HCT116 (cell line): ENCODE measurements at regions not wholly inside any gene's neighbourhood (a gene's known extent, or its start where the extent isn't known, plus 50 kb on each side); places are given as distances from the start of the nearest gene placed in this dataset.

ENCODE experiments used
- ATAC-seq: fragments of 200-7000 bp; cut with Tn5 transposase; 2 replicates; pipeline ENCODE4 v1.9.1; 2020; ENCODE audit warnings: mild to moderate bottlenecking, moderate library complexity
- BruUV-seq: library from RNA; stranded (reverse); fragments of 400-500 nt; replicated peaks from 2 replicates; lab custom pipeline; 2021; lab: Mats Ljungman, UMichigan
- CTCF ChIA-PET: fragments of 300-600 bp; sonication (Branson Sonifier 250); formaldehyde crosslinking; loops from one replicate; lab custom pipeline; 2021; ENCODE audit warnings: antibody characterized with exemption; lab: Charles Lee
- POLR2A ChIA-PET: fragments of 300-600, 350-600 bp; sonication (Branson Sonifier 250); formaldehyde crosslinking; loops from one replicate; lab custom pipeline; 2021; ENCODE audit warnings: antibody characterized with exemption; lab: Charles Lee
- RAD21 ChIA-PET, 2 experiments: fragments of 300-600 bp; sonication (Branson Sonifier 250); formaldehyde crosslinking; loops; one replicate each; lab custom pipeline; 2023; ENCODE audit warnings: low total read pairs in 2 of 2; ENCODE audit not compliant: uncharacterized antibody in 2 of 2, unreplicated experiment in 2 of 2, low non-redundant PET in 1 of 2; lab: Charles Lee
- DNase-seq: peaks from one replicate; pipeline ENCODE4 v3.0.0-alpha.2; 2010; ENCODE audit warnings: low read depth, low spot score
- H2AFZ ChIP-seq: fragments of 200-600 bp; shearing (Covaris generic), sonication (generic); 2 replicates; pipeline ENCODE4 v1.6.1; 2017; ENCODE audit warnings: low read depth, mixed run types, mixed read lengths, antibody characterized with exemption, low read length; ENCODE audit not compliant: poor library complexity, severe bottlenecking
- H3K27ac ChIP-seq: 2 replicates; pipeline ENCODE4 v1.5.1; 2012; ENCODE audit warnings: low read depth, low read length
- H3K27me3 ChIP-seq: fragments of 200-600 bp; sonication (generic); 2 replicates; pipeline ENCODE4 v1.6.1; 2016; ENCODE audit warnings: mixed run types, low read length, mixed read lengths; ENCODE audit not compliant: insufficient read depth
- H3K36me3 ChIP-seq, 2 experiments: fragments of 200-500 bp in 1 of 2; fragments of 200-600 bp in 1 of 2; sonication (Bioruptor generic) in 1 of 2; sonication (generic) in 1 of 2; 2 replicates each; pipeline versions ENCODE4 v1.5.1 to v1.6.1; 2014 to 2016; ENCODE audit warnings: low read length in 2 of 2, inconsistent platforms in 1 of 2, mixed read lengths in 1 of 2, mixed run types in 1 of 2; ENCODE audit not compliant: insufficient read depth in 2 of 2, control insufficient read depth in 1 of 2
- H3K4me1 ChIP-seq, 2 experiments: fragments of 200-600 bp in 1 of 2; sonication (generic) in 1 of 2; 2 replicates each; pipeline versions ENCODE4 v1.5.1 to v1.6.1; 2012 to 2017; ENCODE audit warnings: low read length in 2 of 2, inconsistent platforms in 1 of 2, mild to moderate bottlenecking in 1 of 2, mixed read lengths in 1 of 2, mixed run types in 1 of 2, moderate library complexity in 1 of 2; ENCODE audit not compliant: insufficient read depth in 2 of 2, control insufficient read depth in 1 of 2
- H3K4me2 ChIP-seq: fragments of 200-600 bp; sonication (generic); 2 replicates; pipeline ENCODE4 v1.6.1; 2017; ENCODE audit warnings: mixed run types, low read length, mixed read lengths
- H3K4me3 ChIP-seq, 2 experiments: fragments of 200-600 bp in 1 of 2; sonication (generic) in 1 of 2; replicated peaks in 1 of 2; 2 replicates each; pipeline ENCODE4 v1.5.1; 2011 to 2016; ENCODE audit warnings: low read length in 2 of 2, control low read depth in 1 of 2, low read depth in 1 of 2, mild to moderate bottlenecking in 1 of 2, mixed read lengths in 1 of 2, mixed run types in 1 of 2
- H3K79me2 ChIP-seq: fragments of 200-600 bp; sonication (generic); 2 replicates; pipeline ENCODE4 v1.6.1; 2017; ENCODE audit warnings: mild to moderate bottlenecking, mixed run types, low read length, moderate library complexity, mixed read lengths; ENCODE audit not compliant: insufficient read depth
- H3K9ac ChIP-seq: fragments of 200-600 bp; sonication (generic); 2 replicates; pipeline ENCODE4 v1.6.1; 2016; ENCODE audit warnings: low read length, mixed read lengths
- H3K9me2 ChIP-seq: fragments of 200-600 bp; sonication (generic), shearing (Covaris generic); 2 replicates; pipeline ENCODE4 v1.6.1; 2017; ENCODE audit warnings: mixed run types, mild to moderate bottlenecking, moderate library complexity; ENCODE audit not compliant: insufficient read depth
- H3K9me3 ChIP-seq, 2 experiments: fragments of 200-500 bp in 1 of 2; fragments of 200-600 bp in 1 of 2; sonication (Bioruptor generic) in 1 of 2; sonication (generic) in 1 of 2; 2 replicates each; pipeline ENCODE4 v1.6.1; 2014 to 2017; ENCODE audit warnings: low read length in 2 of 2, mixed read lengths in 2 of 2, inconsistent platforms in 1 of 2, low read depth in 1 of 2, mild to moderate bottlenecking in 1 of 2, mixed run types in 1 of 2, moderate library complexity in 1 of 2; ENCODE audit not compliant: control insufficient read depth in 1 of 2, insufficient read depth in 1 of 2
- H4K20me1 ChIP-seq: fragments of 200-600 bp; sonication (generic), shearing (Covaris generic); 2 replicates; pipeline ENCODE4 v1.6.1; 2017; ENCODE audit warnings: mixed run types, mild to moderate bottlenecking, moderate library complexity; ENCODE audit not compliant: insufficient read depth
- EGR1 ChIP-seq: IDR thresholded peaks from 2 replicates; pipeline ENCODE4 v1.6.1; 2012; ENCODE audit warnings: low read depth
- EZH2phosphoT487 ChIP-seq: fragments of 200-600 bp; IDR thresholded peaks from 2 replicates; pipeline ENCODE4 v1.6.1; 2018; ENCODE audit warnings: antibody characterized with exemption, borderline replicate concordance
- SRF ChIP-seq: IDR thresholded peaks from 2 replicates; pipeline ENCODE4 v1.6.1; 2012; ENCODE audit warnings: low read depth
- intact Hi-C: fragments of 100-400 bp; cut with micrococcal nuclease; formaldehyde crosslinking; loops from 2 replicates; pipeline ENCODE4 v1.10.0; 2022
- TF ChIP-seq, protein P1 (sequence below), 3 experiments: fragments of 200-600 bp in 1 of 3; sonication (generic) in 1 of 3; IDR thresholded peaks in 2 of 3; conservative IDR thresholded peaks in 1 of 3; 2 replicates each; pipeline ENCODE4 v1.5.1; 2012 to 2017; ENCODE audit warnings: low read depth in 2 of 3, low read length in 2 of 3, antibody characterized with exemption in 1 of 3, borderline replicate concordance in 1 of 3, control low read depth in 1 of 3, mild to moderate bottlenecking in 1 of 3, mixed read lengths in 1 of 3, mixed run types in 1 of 3, moderate library complexity in 1 of 3; ENCODE audit not compliant: insufficient read depth in 1 of 3
- TF ChIP-seq, protein P2 (sequence below): IDR thresholded peaks from 2 replicates; pipeline ENCODE4 v1.6.1; 2012

DNA sequence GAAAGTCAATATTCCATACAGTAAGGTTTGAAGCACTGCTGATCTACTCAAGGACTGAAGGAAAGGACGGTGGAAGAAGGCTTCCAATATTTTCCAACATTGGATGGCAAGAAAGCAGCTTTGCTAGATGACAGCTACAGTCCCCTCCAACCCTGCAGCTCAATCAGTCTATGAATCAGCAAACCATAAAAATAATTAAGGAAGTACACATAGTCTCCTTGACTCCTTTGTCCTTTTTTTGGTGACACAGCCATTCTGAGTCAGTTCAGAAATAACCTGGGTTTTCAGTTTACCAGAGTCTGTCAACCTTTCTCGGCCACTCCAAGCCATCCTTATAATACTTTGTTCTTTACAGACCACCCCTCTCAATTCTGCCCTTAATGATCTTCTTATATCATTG, 232.5 kb downstream of the IBTK start:
- CTCF ChIA-PET: interaction anchor here (0.8 kb wide), 1 partner anchor 9 kb away, joined by 3 read pairs; no protein-coding TSS in a partner anchor

More for the DNA sequence above, 232.5 kb downstream of the IBTK start:
- H3K9me3 ChIP-seq: no peaks in the 10 kb centered on the region
- no peaks in the 10 kb centered on the region for H3K27me3 ChIP-seq
- H3K36me3 ChIP-seq: no peaks in the 10 kb centered on the region
- H3K27ac ChIP-seq: no peak overlapping the region
- DNase-seq (no peak), ATAC-seq (peak; percentile 49; the same call in 1 of the 2 replicates)
- no peaks in the 10 kb centered on the region for H3K79me2 ChIP-seq
- peak; percentile 26; the same call in 1 of the 2 replicates for TF ChIP-seq SRF
- no peak for TF ChIP-seq EZH2phosphoT487
- TF ChIP-seq, protein P1, sequence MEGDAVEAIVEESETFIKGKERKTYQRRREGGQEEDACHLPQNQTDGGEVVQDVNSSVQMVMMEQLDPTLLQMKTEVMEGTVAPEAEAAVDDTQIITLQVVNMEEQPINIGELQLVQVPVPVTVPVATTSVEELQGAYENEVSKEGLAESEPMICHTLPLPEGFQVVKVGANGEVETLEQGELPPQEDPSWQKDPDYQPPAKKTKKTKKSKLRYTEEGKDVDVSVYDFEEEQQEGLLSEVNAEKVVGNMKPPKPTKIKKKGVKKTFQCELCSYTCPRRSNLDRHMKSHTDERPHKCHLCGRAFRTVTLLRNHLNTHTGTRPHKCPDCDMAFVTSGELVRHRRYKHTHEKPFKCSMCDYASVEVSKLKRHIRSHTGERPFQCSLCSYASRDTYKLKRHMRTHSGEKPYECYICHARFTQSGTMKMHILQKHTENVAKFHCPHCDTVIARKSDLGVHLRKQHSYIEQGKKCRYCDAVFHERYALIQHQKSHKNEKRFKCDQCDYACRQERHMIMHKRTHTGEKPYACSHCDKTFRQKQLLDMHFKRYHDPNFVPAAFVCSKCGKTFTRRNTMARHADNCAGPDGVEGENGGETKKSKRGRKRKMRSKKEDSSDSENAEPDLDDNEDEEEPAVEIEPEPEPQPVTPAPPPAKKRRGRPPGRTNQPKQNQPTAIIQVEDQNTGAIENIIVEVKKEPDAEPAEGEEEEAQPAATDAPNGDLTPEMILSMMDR (IDR thresholded peaks at IDR 0.05 in 2 of 3, conservative IDR thresholded peaks at IDR 0.05 in 1 of 3; ENCODE audit: borderline replicate concordance in 1 of 3, insufficient read depth in 1 of 3, low read depth in 2 of 3, low read length in 2 of 3): no peak
- TF ChIP-seq, protein P2, sequence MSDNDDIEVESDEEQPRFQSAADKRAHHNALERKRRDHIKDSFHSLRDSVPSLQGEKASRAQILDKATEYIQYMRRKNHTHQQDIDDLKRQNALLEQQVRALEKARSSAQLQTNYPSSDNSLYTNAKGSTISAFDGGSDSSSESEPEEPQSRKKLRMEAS: no peak
- TF ChIP-seq EGR1: no peak
- no peak overlapping the region for H2AFZ ChIP-seq
- RAD21 ChIA-PET: no interaction called here
- H3K4me1 ChIP-seq: peaks cover 0 to 29% of the 10 kb centered on the region in 2 experiments; a peak in 2 of 4 replicates
- POLR2A ChIA-PET: no interaction called here
- H4K20me1 ChIP-seq: no peaks in the 10 kb centered on the region
- H3K4me3 ChIP-seq: no peak overlapping the region
- H3K9ac ChIP-seq: no peak overlapping the region
- H3K9me2 ChIP-seq: no peaks in the 10 kb centered on the region
- intact Hi-C loops: no loop called here
- peak overlapping the region; percentile 22 for H3K4me2 ChIP-seq
- no TSS peak for BruUV-seq
